SHP77 treated with DMSO at 0.1 percent for 48 hours (cell line): ENCODE measurements at regions not wholly inside any gene's neighbourhood (a gene's known extent, or its start where the extent isn't known, plus 50 kb on each side); places are given as distances from the start of the nearest gene placed in this dataset.

Experiments used
- DNase-seq: peaks from one replicate; lab custom pipeline; 2025; lab: John Stamatoyannopoulos, UW

- no peak for DNase-seq
These were observed 149.1 kb downstream of the BMP4 start for GRCh38 chr14:53807542-53807941.

DNA sequence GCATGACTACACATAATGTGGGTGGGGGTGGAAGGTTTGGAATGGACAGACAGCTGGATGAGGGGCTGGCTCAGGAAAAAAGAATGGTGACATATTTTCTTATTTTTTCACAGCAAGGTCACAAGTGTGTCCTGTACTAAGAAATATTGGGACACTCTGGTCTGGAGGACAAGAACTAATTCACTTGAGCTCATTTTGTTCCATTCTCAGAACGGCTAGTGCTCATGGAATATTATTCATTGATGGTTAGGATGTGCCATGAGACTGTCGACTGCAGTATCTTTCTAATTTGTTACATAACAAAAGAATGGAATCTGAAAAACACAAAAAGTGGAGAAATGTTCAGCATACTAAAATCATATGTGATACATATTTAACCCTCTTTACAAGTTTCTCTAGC is 149.5 kb downstream of the BMP4 start:
- no peak for DNase-seq

- DNase-seq, result no peak
These were observed 159.9 kb downstream of the BMP4 start for GRCh38 chr14:53796734-53797133.

- DNase-seq, result peak; percentile 50
These were observed 162.7 kb downstream of the BMP4 start for GRCh38 chr14:53793790-53794505.

- no peak for DNase-seq
These were observed 163.7 kb downstream of the BMP4 start for GRCh38 chr14:53792909-53793308.

DNA sequence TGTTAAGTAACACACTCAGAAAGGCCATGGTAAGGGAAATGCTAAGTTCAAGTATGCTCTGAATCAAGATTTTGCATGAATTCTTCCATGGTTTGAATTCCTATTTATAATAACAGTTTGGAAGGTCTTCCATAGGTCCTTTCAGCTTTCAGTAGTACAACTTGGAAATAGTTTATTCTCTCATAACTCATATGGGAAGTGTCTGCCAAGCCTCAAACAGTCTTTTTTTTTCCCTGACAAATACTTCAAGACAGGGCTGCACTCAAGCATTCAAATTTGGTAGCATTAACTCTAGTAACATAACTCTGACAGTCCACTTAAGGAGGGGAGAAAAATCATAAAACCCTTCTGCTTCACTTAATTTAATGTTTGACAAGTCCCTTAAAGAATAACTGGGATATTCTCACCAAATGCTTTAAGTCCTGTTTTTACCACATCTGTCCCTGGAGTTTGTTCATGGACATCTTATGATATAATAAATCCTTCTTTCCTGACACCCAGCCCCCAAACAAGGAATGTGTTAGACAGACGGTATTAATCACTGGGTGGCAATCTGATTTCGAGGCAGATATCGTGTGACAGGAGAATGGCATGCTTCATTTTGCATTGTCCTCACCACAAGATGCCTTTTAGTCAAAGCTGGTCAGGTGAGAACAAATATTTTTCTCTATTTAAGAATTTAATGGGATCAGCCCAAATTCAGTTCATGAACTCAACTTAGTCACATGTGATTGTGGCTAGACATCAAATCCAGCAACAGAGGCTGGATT is 165.7 kb downstream of the BMP4 start:
- no peak for DNase-seq

- DNase-seq, result no peak
These were observed 168.1 kb downstream of the BMP4 start for GRCh38 chr14:53788566-53788965.

DNA sequence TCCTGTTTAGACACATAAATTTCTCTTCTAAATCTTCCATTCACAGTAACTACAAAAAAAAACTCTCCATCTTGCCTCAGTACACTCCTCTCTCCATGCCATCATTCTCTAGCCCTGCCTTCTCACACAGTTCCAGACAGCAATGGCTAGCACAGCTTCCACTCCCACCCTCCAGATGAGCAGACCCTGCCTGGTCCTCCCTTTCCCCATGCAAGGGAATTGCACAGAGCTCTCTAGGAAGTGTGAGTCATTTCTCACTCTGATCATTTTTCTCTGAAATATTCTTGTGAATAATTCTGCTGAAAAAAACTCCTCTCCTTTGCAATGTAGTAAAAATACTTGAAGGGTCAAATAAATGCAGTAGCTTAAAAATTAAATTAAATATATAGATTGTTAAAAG is 170.6 kb downstream of the BMP4 start:
- no peak for DNase-seq

- DNase-seq, result no peak
These were observed 171.9 kb downstream of the BMP4 start for GRCh38 chr14:53784688-53785087.

GRCh38 chr14:53783256-53783655 is 173.4 kb downstream of the BMP4 start:
- DNase-seq, result no peak

DNA sequence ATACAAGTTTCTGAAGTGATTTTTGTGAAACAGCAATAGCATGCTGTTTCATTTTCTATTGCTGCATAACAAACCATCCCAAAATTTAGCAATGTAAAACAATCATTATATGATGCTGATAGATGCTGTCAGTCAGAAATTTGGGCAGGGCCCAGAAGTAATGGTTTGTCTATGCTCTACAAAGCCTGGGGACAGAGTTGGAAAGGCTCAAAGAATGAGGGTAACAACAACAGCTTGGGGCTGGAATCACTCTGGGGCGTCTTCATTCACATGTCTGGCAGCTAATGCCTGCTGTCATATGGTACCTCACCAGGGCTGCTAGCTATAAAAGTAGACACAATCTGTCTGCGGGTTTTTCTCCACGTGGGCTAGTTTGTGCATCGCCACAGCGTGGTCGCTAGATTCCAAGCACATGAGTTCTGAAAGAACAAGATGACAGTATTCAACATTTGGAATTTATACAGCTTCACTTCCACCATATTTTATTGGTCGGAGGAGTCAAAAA is 176.5 kb downstream of the BMP4 start:
- DNase-seq, result no peak

- no peak for DNase-seq
These were observed 177.3 kb downstream of the BMP4 start for GRCh38 chr14:53779301-53779700.

- no peak for DNase-seq
These were observed 178.4 kb downstream of the BMP4 start for GRCh38 chr14:53778263-53778662.

DNA sequence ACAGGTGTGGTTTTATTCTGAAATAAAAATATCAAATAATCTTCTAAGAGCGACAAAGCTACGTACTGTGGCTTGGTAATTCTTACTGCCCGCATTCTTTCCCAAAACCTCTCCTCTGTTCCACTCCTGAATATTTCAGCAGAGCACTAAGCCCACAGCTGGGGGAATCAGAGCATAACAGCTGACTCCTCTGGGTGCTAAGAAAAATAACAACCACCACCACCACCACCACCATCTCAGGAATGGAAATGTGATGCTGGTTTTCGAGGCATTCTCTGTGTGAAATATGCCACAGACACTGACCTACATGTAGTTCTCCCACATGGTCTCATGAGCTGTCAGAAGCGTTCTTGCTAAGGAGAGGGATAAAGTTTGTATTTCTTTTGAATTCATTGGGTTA is 183.7 kb downstream of the BMP4 start:
- DNase-seq, result no peak

DNA sequence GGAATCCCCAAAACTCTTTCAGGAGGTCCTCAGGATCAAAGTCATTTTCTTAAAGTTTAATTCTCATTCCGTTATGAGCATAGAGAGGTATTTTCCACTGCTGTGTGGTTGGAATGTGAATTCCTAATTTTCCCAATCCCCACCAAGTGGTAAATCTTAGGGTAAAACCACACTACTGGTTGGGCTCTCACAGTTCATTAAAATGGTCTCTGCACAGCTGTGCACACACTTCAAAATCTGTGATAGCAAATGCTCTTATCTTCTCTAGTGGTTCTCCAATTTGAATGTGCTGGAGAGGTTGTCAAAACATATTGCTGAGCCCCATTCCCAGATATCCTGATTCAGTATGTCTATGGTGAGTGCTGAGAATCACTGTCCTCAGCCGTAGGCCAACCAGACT is 189.1 kb downstream of the BMP4 start:
- peak; percentile 63 for DNase-seq

DNA sequence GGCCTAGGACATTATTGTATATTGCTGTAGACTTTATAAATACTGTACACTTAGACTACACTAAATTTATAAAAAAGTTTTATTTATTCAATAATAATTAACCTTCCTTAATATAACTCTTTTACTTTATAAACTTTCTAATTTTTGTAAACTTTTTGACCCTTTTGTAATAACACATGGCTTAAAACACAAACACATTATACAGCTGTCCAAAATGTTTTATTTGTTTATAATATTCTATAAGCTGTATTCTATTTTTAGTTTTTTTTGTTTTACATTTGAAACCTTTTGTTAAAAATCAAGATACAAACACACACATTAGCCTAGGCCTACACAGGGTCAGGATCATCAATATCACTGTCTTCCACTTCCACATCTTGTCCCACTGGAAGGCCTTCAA is 190.0 kb downstream of the BMP4 start:
- DNase-seq, result no peak

- DNase-seq, result no peak
These were observed 190.5 kb downstream of the BMP4 start for GRCh38 chr14:53766106-53766505.

DNA sequence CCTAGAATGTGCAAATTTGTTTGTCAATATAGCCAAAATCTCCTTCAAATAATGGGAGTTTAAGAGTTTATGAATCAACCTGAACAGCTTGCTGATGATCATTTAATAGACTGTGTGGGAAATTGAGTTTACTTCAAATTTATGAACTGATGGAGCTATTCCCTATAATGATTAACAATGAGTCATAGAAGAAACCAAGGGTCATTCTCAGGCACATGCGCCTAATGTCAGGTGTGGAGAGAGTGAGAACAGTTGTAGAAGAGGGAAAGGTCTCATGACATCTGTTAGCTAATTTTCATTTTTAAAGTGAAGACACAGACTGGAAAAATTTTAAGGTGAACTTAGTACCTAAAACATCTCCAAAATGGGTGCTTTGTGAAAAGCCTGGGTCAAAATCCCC is 191.8 kb downstream of the BMP4 start:
- no peak for DNase-seq

DNA sequence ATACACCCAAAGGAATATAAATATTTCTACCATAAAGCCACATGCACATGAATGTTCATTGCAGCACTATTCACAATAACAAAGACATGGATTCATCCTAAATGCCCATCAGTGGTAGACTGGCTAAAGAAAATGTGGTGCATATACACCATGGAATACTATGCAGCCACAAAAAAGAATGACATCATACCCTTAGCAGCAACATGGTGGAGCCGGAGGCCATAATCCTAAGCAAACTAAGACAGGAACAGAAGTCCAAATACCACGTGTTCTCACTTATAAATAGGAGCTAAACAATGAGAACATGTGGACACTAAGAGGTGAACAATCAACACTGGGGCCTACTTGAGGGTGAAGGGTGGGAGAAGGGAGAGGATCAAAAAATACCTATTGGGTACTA is 198.5 kb downstream of the BMP4 start:
- no peak for DNase-seq

- DNase-seq, result no peak
These were observed 198.9 kb downstream of the BMP4 start for GRCh38 chr14:53757732-53758131.

- DNase-seq, result no peak
These were observed 205.0 kb downstream of the BMP4 start for GRCh38 chr14:53751650-53752049.

GRCh38 chr14:53748691-53749090 is 207.9 kb downstream of the BMP4 start:
- no peak for DNase-seq

DNA sequence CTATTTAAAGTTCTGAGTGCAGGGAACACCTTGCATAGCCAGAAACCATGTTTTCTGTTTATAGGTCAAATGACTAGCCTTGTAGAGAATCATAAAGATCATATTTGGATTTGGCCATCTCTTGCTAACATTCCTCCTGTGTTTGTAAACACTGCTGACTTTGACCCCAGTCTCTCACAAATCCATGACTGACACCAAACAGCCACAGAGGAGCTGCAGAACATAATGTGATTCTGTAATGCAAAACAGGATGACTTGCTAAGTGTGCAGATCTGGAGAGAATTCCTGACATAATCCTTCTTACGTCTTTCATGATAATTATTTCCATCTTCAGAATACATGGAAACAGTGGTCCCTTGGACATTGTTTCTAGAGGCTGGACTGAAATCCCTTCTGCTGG is 211.8 kb downstream of the BMP4 start:
- DNase-seq, result no peak

- no peak for DNase-seq
These were observed 213.3 kb downstream of the BMP4 start for GRCh38 chr14:53743371-53743770.
